ENCODE measurements at regions not wholly inside any gene's neighbourhood (a gene's known extent, or its start where the extent isn't known, plus 50 kb on each side); places are given as distances from the start of the nearest gene placed in this dataset.

- TF ChIP-seq CTCF (IDR thresholded peaks at IDR 0.05), result no peak
- no peak for TF ChIP-seq EP300 (IDR thresholded peaks at IDR 0.05)
Measured at GRCh38 chr11:129703846-129704245, 111.8 kb upstream of the TMEM45B start.

Measured in sigmoid colon (tissue), 4 donors.